GM12878 (cell line): ENCODE measurements at regions not wholly inside any gene's neighbourhood (a gene's known extent, or its start where the extent isn't known, plus 50 kb on each side); places are given as distances from the start of the nearest gene placed in this dataset.
A peak's percentile ranks its signal among the peaks of the same experiment; 100 is the strongest.

Source experiments
- ATF7 ChIP-seq: fragments of 450-650 bp; IDR thresholded peaks from 2 replicates; pipeline ENCODE4 v1.6.1; 2016; ENCODE audit warnings: low read depth, mild to moderate bottlenecking
- BCL11A ChIP-seq: IDR thresholded peaks from 2 replicates; pipeline ENCODE4 v1.6.1; 2011; ENCODE audit warnings: low read depth, low read length
- CHD2 ChIP-seq: IDR thresholded peaks from 2 replicates; pipeline ENCODE4 v1.6.1; 2011; ENCODE audit warnings: low read depth, low read length, improper control_type of control experiment, borderline replicate concordance
- CHD4 ChIP-seq: fragments of 200-600 bp; sonication (generic); IDR thresholded peaks from 2 replicates; pipeline ENCODE4 v1.6.1; 2016; ENCODE audit warnings: mild to moderate bottlenecking
- CREB1 ChIP-seq: IDR thresholded peaks from 2 replicates; pipeline ENCODE4 v1.6.1; 2012; ENCODE audit warnings: low read depth, mild to moderate bottlenecking, inconsistent platforms
- ELK1 ChIP-seq: IDR thresholded peaks from 2 replicates; pipeline ENCODE4 v1.6.1; 2012; ENCODE audit warnings: low read depth, low read length, improper control_type of control experiment
- ESRRA ChIP-seq: IDR thresholded peaks from 2 replicates; pipeline ENCODE4 v1.6.1; 2012; ENCODE audit warnings: mild to moderate bottlenecking, low read length, improper control_type of control experiment
- GABPA ChIP-seq: IDR thresholded peaks from 2 replicates; pipeline ENCODE4 v1.6.1; 2014; ENCODE audit warnings: antibody characterized with exemption, low read depth, mild to moderate bottlenecking, inconsistent platforms
- MTA2 ChIP-seq: fragments of 450-650 bp; IDR thresholded peaks from 2 replicates; pipeline ENCODE4 v1.6.1; 2016; ENCODE audit warnings: low read depth, mild to moderate bottlenecking, moderate library complexity
- MTA3 ChIP-seq: IDR thresholded peaks from 2 replicates; pipeline ENCODE4 v1.6.1; 2012; ENCODE audit warnings: low read length, inconsistent platforms, borderline replicate concordance
- NFIC ChIP-seq: IDR thresholded peaks from 2 replicates; pipeline ENCODE4 v1.6.1; 2012; ENCODE audit warnings: low read depth, mild to moderate bottlenecking, inconsistent platforms, low read length, moderate library complexity
- NFYB ChIP-seq: IDR thresholded peaks from 2 replicates; pipeline ENCODE4 v1.6.1; 2011; ENCODE audit warnings: low read depth, mild to moderate bottlenecking, low read length, improper control_type of control experiment, moderate library complexity; ENCODE audit not compliant: insufficient read depth
- PBX3 ChIP-seq: IDR thresholded peaks from 2 replicates; pipeline ENCODE4 v1.6.1; 2011; ENCODE audit warnings: mild to moderate bottlenecking, low read depth, low read length, moderate library complexity; ENCODE audit not compliant: insufficient replicate concordance
- PKNOX1 ChIP-seq: fragments of 450-650 bp; IDR thresholded peaks from 2 replicates; pipeline ENCODE4 v1.6.1; 2016; ENCODE audit warnings: mild to moderate bottlenecking
- RELA ChIP-seq: fragments of 450-650 bp; IDR thresholded peaks from 2 replicates; pipeline ENCODE4 v1.8.0; 2014; ENCODE audit warnings: borderline replicate concordance; ENCODE audit not compliant: partially characterized antibody
- REST ChIP-seq: IDR thresholded peaks from 2 replicates; pipeline ENCODE4 v1.6.1; 2012; ENCODE audit warnings: mild to moderate bottlenecking, low read depth, low read length
- RUNX3 ChIP-seq: IDR thresholded peaks from 2 replicates; pipeline ENCODE4 v1.6.1; 2012; ENCODE audit warnings: low read length, inconsistent platforms
- SIN3A ChIP-seq: IDR thresholded peaks from 2 replicates; pipeline ENCODE4 v1.6.1; 2012; ENCODE audit warnings: low read depth, low read length, improper control_type of control experiment
- SP1 ChIP-seq: IDR thresholded peaks from one replicate; pipeline ENCODE4 v1.6.1; 2011; ENCODE audit warnings: low read depth, low read length
- ZBTB40 ChIP-seq: fragments of 450-650 bp; IDR thresholded peaks from 2 replicates; pipeline ENCODE4 v1.6.1; 2016; ENCODE audit warnings: mild to moderate bottlenecking, moderate library complexity, borderline replicate concordance
- ZNF622 ChIP-seq: fragments of 450-650 bp; IDR thresholded peaks from 2 replicates; pipeline ENCODE4 v1.6.1; 2017; ENCODE audit warnings: mild to moderate bottlenecking, inconsistent platforms

- TF ChIP-seq SIN3A (no peak), PBX3 (no peak), REST (no peak), RELA (no peak), NFYB (peak; percentile 65; the same call in 1 of the 2 replicates), GABPA (no peak), PKNOX1 (no peak), ESRRA (no peak), ATF7 (no peak), SP1 (no peak), MTA3 (no peak), ELK1 (no peak), MTA2 (no peak), CHD2 (no peak), NFIC (no peak), CHD4 (no peak), RUNX3 (no peak), ZNF622 (no peak), CREB1 (no peak), BCL11A (no peak), ZBTB40 (no peak)
Measured at GRCh38 chr20:50286609-50287008, 96.0 kb downstream of the CEBPB start (continued).
